Panc1 (cell line): ENCODE measurements at regions not wholly inside any gene's neighbourhood (a gene's known extent, or its start where the extent isn't known, plus 50 kb on each side); places are given as distances from the start of the nearest gene placed in this dataset.

Experiments
- CTCF ChIP-seq: fragments of 450-650 bp; IDR thresholded peaks from 2 replicates; pipeline ENCODE4 v1.5.1; 2017; ENCODE audit warnings: mild to moderate bottlenecking
- POLR2AphosphoS5 ChIP-seq: IDR thresholded peaks from 2 replicates; pipeline ENCODE4 v1.6.1; 2012; ENCODE audit warnings: mild to moderate bottlenecking, low read depth, low read length, moderate library complexity
- REST ChIP-seq, 2 experiments: IDR thresholded peaks; 2 replicates each; pipeline ENCODE4 v1.6.1; 2011 to 2012; ENCODE audit warnings: low read depth in 2 of 2, control low read depth in 1 of 2, low read length in 1 of 2, mild to moderate bottlenecking in 1 of 2, moderate library complexity in 1 of 2; ENCODE audit not compliant: insufficient read depth in 1 of 2
- TCF7L2 ChIP-seq: IDR thresholded peaks from 2 replicates; pipeline ENCODE4 v1.6.1; 2011; ENCODE audit warnings: mild to moderate bottlenecking, low read depth, low read length, inconsistent platforms

GRCh38 chr9:108257382-108257781 lies 598.4 kb downstream of the ACTL7B start:
- TF ChIP-seq CTCF, result no peak
- TF ChIP-seq TCF7L2, result no peak
- TF ChIP-seq POLR2AphosphoS5, result no peak
- TF ChIP-seq REST (IDR thresholded peaks at IDR 0.05; ENCODE audit: insufficient read depth in 1 of 2, low read depth in 2 of 2, low read length in 1 of 2), result no peak
